ENCODE measurements at regions not wholly inside any gene's neighbourhood (a gene's known extent, or its start where the extent isn't known, plus 50 kb on each side); places are given as distances from the start of the nearest gene placed in this dataset.

DNA sequence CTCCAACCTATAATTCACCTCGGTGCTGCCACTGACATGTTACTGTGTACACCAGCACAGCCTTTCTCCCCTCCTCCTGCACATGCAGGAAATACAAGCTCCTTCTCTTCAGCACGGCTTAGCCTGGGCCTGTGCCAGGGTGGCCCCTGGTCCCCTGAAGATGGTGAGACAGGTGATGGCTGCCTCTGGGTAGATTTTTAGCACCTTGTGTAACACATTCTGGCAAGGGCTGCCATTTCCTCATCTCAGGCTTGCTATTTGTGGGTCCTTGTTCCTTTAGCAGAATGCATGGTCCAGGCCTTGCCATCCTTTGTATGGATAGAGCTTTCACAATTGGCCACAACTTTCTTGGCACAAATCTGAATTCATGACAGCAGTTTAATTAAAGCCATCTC, 151.3 kb downstream of the CDC5L start:
- no peak for TF ChIP-seq CTCF (conservative IDR thresholded peaks at IDR 0.05; ENCODE audit: low read length)
- no peak for TF ChIP-seq EZH2phosphoT487 (IDR thresholded peaks at IDR 0.05; ENCODE audit: borderline replicate concordance, low read depth, low read length)
